Neuronal stem cell (in vitro differentiated cells): ENCODE measurements at regions not wholly inside any gene's neighbourhood (a gene's known extent, or its start where the extent isn't known, plus 50 kb on each side); places are given as distances from the start of the nearest gene placed in this dataset.
A peak's percentile ranks its signal among the peaks of the same experiment; 100 is the strongest.
"Not testable (repeated sequence)": the region's sequence is repeated elsewhere in the genome, so short reads cannot be mapped to it uniquely, and the experiment has no call there.

Experiments
- DNase-seq: peaks from one replicate; pipeline ENCODE4 v3.0.0-alpha.2; 2013; ENCODE audit warnings: low spot score
- H2AFZ ChIP-seq: one replicate; pipeline ENCODE4 v1.6.1; 2013; ENCODE audit warnings: mild to moderate bottlenecking, low read length, inconsistent platforms
- H2AK5ac ChIP-seq: 2 replicates; pipeline ENCODE4 v1.6.1; 2013; ENCODE audit warnings: low read depth, mild to moderate bottlenecking, inconsistent platforms, low read length, moderate library complexity, mixed read lengths
- H2BK120ac ChIP-seq: 2 replicates; pipeline ENCODE4 v1.6.1; 2013; ENCODE audit warnings: low read depth, mild to moderate bottlenecking, inconsistent platforms, low read length, moderate library complexity, mixed read lengths
- H2BK12ac ChIP-seq: one replicate; pipeline ENCODE4 v1.6.1; 2013; ENCODE audit warnings: low read length, inconsistent platforms
- H2BK15ac ChIP-seq: 2 replicates; pipeline ENCODE4 v1.6.1; 2013; ENCODE audit warnings: mild to moderate bottlenecking, low read length, inconsistent platforms, mixed read lengths
- H2BK5ac ChIP-seq: one replicate; pipeline ENCODE4 v1.6.1; 2013; ENCODE audit warnings: inconsistent platforms, mild to moderate bottlenecking, low read length, moderate library complexity
- H3K14ac ChIP-seq: one replicate; pipeline ENCODE4 v1.6.1; 2013; ENCODE audit warnings: low read length, inconsistent platforms
- H3K18ac ChIP-seq: 2 replicates; pipeline ENCODE4 v1.6.1; 2013; ENCODE audit warnings: low read length, inconsistent platforms
- H3K23ac ChIP-seq: 2 replicates; pipeline ENCODE4 v1.6.1; 2013; ENCODE audit warnings: low read depth, mild to moderate bottlenecking, mixed read lengths, low read length, inconsistent platforms; ENCODE audit not compliant: poor library complexity
- H3K27ac ChIP-seq: replicated peaks from 3 replicates; pipeline ENCODE4 v1.5.1; 2013; ENCODE audit warnings: low read length, inconsistent platforms
- H3K27me3 ChIP-seq, 3 experiments: 2 replicates each; pipeline ENCODE4 v1.6.1; 2013; ENCODE audit warnings: low read length in 3 of 3, mild to moderate bottlenecking in 2 of 3, inconsistent platforms in 1 of 3, low read depth in 1 of 3, mixed read lengths in 1 of 3, moderate library complexity in 1 of 3; ENCODE audit not compliant: control insufficient read depth in 3 of 3, insufficient read depth in 3 of 3
- H3K36me3 ChIP-seq, 2 donors: replicated peaks in 1 of 2; 2 replicates each; pipeline ENCODE4 v1.6.1; 2013; ENCODE audit warnings: low read length in 2 of 2; ENCODE audit not compliant: control insufficient read depth in 2 of 2, insufficient read depth in 2 of 2
- H3K4ac ChIP-seq: 2 replicates; pipeline ENCODE4 v1.6.1; 2013; ENCODE audit warnings: inconsistent platforms, mild to moderate bottlenecking, low read length, moderate library complexity
- H3K4me1 ChIP-seq, 2 donors: 1 replicate in 1 of 2; 2 replicates in 1 of 2; pipeline ENCODE4 v1.6.1; 2013; ENCODE audit warnings: low read length in 2 of 2, low read depth in 1 of 2; ENCODE audit not compliant: control insufficient read depth in 2 of 2, insufficient read depth in 1 of 2
- H3K4me2 ChIP-seq: one replicate; pipeline ENCODE4 v1.6.1; 2013; ENCODE audit warnings: mild to moderate bottlenecking, low read length, inconsistent platforms; ENCODE audit not compliant: insufficient read depth, poor library complexity, severe bottlenecking
- H3K4me3 ChIP-seq, 2 donors: 2 replicates each; pipeline ENCODE4 v1.5.1; 2013; ENCODE audit warnings: low read length in 2 of 2, mild to moderate bottlenecking in 2 of 2, inconsistent platforms in 1 of 2, moderate library complexity in 1 of 2
- H3K79me1 ChIP-seq: one replicate; pipeline ENCODE4 v1.6.1; 2013; ENCODE audit warnings: low read depth, mild to moderate bottlenecking, inconsistent platforms, low read length, moderate library complexity
- H3K9ac ChIP-seq: one replicate; pipeline ENCODE4 v1.6.1; 2013; ENCODE audit warnings: mild to moderate bottlenecking, low read depth, low read length, inconsistent platforms; ENCODE audit not compliant: poor library complexity
- H3K9me3 ChIP-seq, 2 donors: replicated peaks in 1 of 2; 2 replicates each; pipeline versions ENCODE3 to v1.6.1; 2013; ENCODE audit warnings: low read length in 2 of 2, mild to moderate bottlenecking in 2 of 2, inconsistent platforms in 1 of 2, low read depth in 1 of 2, mixed read lengths in 1 of 2, moderate library complexity in 1 of 2; ENCODE audit not compliant: control insufficient read depth in 2 of 2, insufficient read depth in 1 of 2
- H4K8ac ChIP-seq: one replicate; pipeline ENCODE4 v1.6.1; 2013; ENCODE audit warnings: low read depth, mild to moderate bottlenecking, inconsistent platforms, low read length, moderate library complexity
- H4K91ac ChIP-seq: one replicate; pipeline ENCODE4 v1.6.1; 2013; ENCODE audit warnings: low read length, low read depth, mild to moderate bottlenecking, inconsistent platforms; ENCODE audit not compliant: poor library complexity
- WGBS, 2 donors: extraction: QIAGEN DNeasy Blood & Tissue Kit; methylation state at CpG; one replicate each; pipeline ENCODE4 v1.1.7; 2013; ENCODE audit warnings: missing lambda C conversion rate in 2 of 2, mixed read lengths in 1 of 2; ENCODE audit not compliant: insufficient read length in 2 of 2, insufficient replicate concordance in 1 of 2; ENCODE audit errors: extremely low coverage in 2 of 2; 5-methylcytosine and 5-hydroxymethylcytosine counted together

GRCh38 chr6:140341272-140341671 is 966.8 kb upstream of the CITED2 start:
- H2AK5ac ChIP-seq = no peak overlapping the region

GRCh38 chr6:140340795-140341194 is 966.3 kb upstream of the CITED2 start:
- Histone ChIP-seq H3K23ac (no peak overlapping the region), H2BK15ac (no peak overlapping the region), H3K9me3 (peaks cover 0 to 2% of the 10 kb centered on the region in 2 donors), H2AK5ac (no peak overlapping the region), H2BK5ac (no peak overlapping the region), H3K27ac (no peak overlapping the region), H3K4ac (no peak overlapping the region), H3K9ac (no peak overlapping the region), H2BK120ac (no peak overlapping the region), H3K4me2 (no peak overlapping the region), H3K14ac (no peak overlapping the region), H2BK12ac (no peak overlapping the region), H3K79me1 (no peaks in the 10 kb centered on the region), H3K4me3 (no peak overlapping the region), H3K27me3 (peaks cover 0 to 3% (median 0%) of the 10 kb centered on the region in 3 experiments), H2AFZ (no peak overlapping the region), H3K18ac (no peak overlapping the region), H3K4me1 (no peaks in the 10 kb centered on the region), H4K91ac (no peak overlapping the region), H3K36me3 (no peaks in the 10 kb centered on the region), H4K8ac (no peak overlapping the region)
- no CpG with 5 or more reads among the region's 3 CpGs for WGBS, 2 donors
- no peak for DNase-seq

More at GRCh38 chr6:140341272-140341671, 966.8 kb upstream of the CITED2 start:
- Histone ChIP-seq H3K14ac (no peak overlapping the region), H3K4me1 (no peaks in the 10 kb centered on the region), H2AFZ (no peak overlapping the region), H3K4me3 (no peak overlapping the region), H3K9ac (no peak overlapping the region), H4K8ac (no peak overlapping the region), H3K36me3 (no peaks in the 10 kb centered on the region), H3K27me3 (peaks cover 0 to 3% (median 0%) of the 10 kb centered on the region in 3 experiments), H2BK5ac (no peak overlapping the region), H3K4ac (no peak overlapping the region), H3K18ac (no peak overlapping the region), H3K4me2 (no peak overlapping the region), H4K91ac (no peak overlapping the region), H2BK120ac (no peak overlapping the region), H2BK15ac (no peak overlapping the region), H3K9me3 (peaks cover 0 to 2% of the 10 kb centered on the region in 2 donors), H2BK12ac (no peak overlapping the region), H3K27ac (no peak overlapping the region), H3K23ac (no peak overlapping the region), H3K79me1 (no peaks in the 10 kb centered on the region)
- no peak for DNase-seq

- H2BK12ac ChIP-seq, H3K4me3 ChIP-seq, DNase-seq, H2AK5ac ChIP-seq, H4K8ac ChIP-seq, H3K79me1 ChIP-seq, H3K4ac ChIP-seq, H3K27ac ChIP-seq, H3K23ac ChIP-seq, H2AFZ ChIP-seq, H3K4me2 ChIP-seq, H3K18ac ChIP-seq, H2BK120ac ChIP-seq, H4K91ac ChIP-seq, H3K9ac ChIP-seq, H3K14ac ChIP-seq, H2BK5ac ChIP-seq, H3K27me3 ChIP-seq, H3K36me3 ChIP-seq, H3K4me1 ChIP-seq, H3K9me3 ChIP-seq, H2BK15ac ChIP-seq: not testable (repeated sequence)
- no CpG with 5 or more reads among the region's 2 CpGs for WGBS, 2 donors
Measured at GRCh38 chr6:140339084-140339483, 964.6 kb upstream of the CITED2 start.

- Histone ChIP-seq H4K91ac (no peak overlapping the region), H3K4me1 (peaks cover 2 to 7% of the 10 kb centered on the region in 2 donors), H3K4me3 (no peak overlapping the region), H3K79me1 (no peaks in the 10 kb centered on the region), H3K27ac (no peak overlapping the region), H2AK5ac (no peak overlapping the region), H3K14ac (no peak overlapping the region), H2BK15ac (no peak overlapping the region), H3K27me3 (no peaks in the 10 kb centered on the region), H3K4me2 (no peak overlapping the region), H3K4ac (no peak overlapping the region), H3K9me3 (no peaks in the 10 kb centered on the region), H4K8ac (no peak overlapping the region), H3K36me3 (no peaks in the 10 kb centered on the region), H3K18ac (no peak overlapping the region), H2BK12ac (no peak overlapping the region), H3K23ac (no peak overlapping the region), H2AFZ (no peak overlapping the region), H2BK120ac (no peak overlapping the region), H2BK5ac (no peak overlapping the region), H3K9ac (no peak overlapping the region)
- DNase-seq = peak; percentile 1
- no CpG with 5 or more reads among the region's 2 CpGs for WGBS, 2 donors
Measured at GRCh38 chr6:140321891-140322290, 947.4 kb upstream of the CITED2 start.
